ENCODE measurements at regions not wholly inside any gene's neighbourhood (a gene's known extent, or its start where the extent isn't known, plus 50 kb on each side); places are given as distances from the start of the nearest gene placed in this dataset.

DNA sequence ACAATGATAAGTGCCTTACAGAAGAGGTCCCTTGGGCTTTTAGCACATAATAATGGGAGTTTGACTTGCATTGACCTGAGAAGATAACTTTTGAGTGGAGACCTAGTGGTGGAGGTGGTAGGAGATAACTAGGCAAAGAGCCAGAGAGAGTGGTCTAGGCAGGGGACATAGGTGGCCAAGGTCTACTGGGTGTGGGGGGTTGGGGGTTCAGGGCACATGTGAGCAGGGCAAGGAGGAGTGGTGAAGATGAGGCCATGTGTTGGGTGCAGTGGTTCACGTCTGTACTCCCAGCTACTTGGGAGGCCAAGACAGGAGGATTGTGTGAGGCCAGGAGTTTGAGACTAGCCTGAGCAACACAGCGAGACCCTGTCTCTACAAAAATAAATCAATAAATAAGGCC lies 74.3 kb upstream of the CTNNBL1 start:
- H3K9me3 ChIP-seq (replicated peaks; ENCODE audit: control insufficient read depth, insufficient read depth, low read length): peaks cover 2% of the 10 kb centered on the region; the same call in 2 of the 3 replicates
- RAD21 ChIA-PET (ENCODE audit: unreplicated experiment): no interaction called here
- H3K36me3 ChIP-seq (ENCODE audit: control insufficient read depth in 2 of 2, insufficient read depth in 2 of 2, low read length in 1 of 2): no peaks in the 10 kb centered on the region
- CTCF ChIA-PET: no interaction called here
- no peak overlapping the region for H3K27ac ChIP-seq (ENCODE audit: control insufficient read depth, insufficient read depth)
- TF ChIP-seq, protein P1, sequence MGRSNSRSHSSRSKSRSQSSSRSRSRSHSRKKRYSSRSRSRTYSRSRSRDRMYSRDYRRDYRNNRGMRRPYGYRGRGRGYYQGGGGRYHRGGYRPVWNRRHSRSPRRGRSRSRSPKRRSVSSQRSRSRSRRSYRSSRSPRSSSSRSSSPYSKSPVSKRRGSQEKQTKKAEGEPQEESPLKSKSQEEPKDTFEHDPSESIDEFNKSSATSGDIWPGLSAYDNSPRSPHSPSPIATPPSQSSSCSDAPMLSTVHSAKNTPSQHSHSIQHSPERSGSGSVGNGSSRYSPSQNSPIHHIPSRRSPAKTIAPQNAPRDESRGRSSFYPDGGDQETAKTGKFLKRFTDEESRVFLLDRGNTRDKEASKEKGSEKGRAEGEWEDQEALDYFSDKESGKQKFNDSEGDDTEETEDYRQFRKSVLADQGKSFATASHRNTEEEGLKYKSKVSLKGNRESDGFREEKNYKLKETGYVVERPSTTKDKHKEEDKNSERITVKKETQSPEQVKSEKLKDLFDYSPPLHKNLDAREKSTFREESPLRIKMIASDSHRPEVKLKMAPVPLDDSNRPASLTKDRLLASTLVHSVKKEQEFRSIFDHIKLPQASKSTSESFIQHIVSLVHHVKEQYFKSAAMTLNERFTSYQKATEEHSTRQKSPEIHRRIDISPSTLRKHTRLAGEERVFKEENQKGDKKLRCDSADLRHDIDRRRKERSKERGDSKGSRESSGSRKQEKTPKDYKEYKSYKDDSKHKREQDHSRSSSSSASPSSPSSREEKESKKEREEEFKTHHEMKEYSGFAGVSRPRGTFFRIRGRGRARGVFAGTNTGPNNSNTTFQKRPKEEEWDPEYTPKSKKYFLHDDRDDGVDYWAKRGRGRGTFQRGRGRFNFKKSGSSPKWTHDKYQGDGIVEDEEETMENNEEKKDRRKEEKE (IDR thresholded peaks at IDR 0.05): no peak
- no peak for TF ChIP-seq CREB1 (IDR thresholded peaks at IDR 0.05; ENCODE audit: low read depth)
- TF ChIP-seq RELA (IDR thresholded peaks at IDR 0.05; ENCODE audit: borderline replicate concordance, partially characterized antibody): no peak
- no peak for TF ChIP-seq TCF7 (IDR thresholded peaks at IDR 0.05; ENCODE audit: borderline replicate concordance)
- TF ChIP-seq NFYB (IDR thresholded peaks at IDR 0.05; ENCODE audit: insufficient read depth, low read depth, low read length): no peak
- no peak for TF ChIP-seq ZNF24 (IDR thresholded peaks at IDR 0.05)
- no peak for TF ChIP-seq NFIC (IDR thresholded peaks at IDR 0.05; ENCODE audit: low read depth, low read length)
- TF ChIP-seq, protein P2, sequence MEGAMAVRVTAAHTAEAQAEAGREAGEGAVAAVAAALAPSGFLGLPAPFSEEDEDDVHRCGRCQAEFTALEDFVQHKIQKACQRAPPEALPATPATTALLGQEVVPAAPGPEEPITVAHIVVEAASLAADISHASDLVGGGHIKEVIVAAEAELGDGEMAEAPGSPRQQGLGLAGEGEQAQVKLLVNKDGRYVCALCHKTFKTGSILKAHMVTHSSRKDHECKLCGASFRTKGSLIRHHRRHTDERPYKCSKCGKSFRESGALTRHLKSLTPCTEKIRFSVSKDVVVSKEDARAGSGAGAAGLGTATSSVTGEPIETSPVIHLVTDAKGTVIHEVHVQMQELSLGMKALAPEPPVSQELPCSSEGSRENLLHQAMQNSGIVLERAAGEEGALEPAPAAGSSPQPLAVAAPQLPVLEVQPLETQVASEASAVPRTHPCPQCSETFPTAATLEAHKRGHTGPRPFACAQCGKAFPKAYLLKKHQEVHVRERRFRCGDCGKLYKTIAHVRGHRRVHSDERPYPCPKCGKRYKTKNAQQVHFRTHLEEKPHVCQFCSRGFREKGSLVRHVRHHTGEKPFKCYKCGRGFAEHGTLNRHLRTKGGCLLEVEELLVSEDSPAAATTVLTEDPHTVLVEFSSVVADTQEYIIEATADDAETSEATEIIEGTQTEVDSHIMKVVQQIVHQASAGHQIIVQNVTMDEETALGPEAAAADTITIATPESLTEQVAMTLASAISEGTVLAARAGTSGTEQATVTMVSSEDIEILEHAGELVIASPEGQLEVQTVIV (IDR thresholded peaks at IDR 0.05; ENCODE audit: borderline replicate concordance, partially characterized antibody): no peak
- no peak for TF ChIP-seq GATAD2B (conservative IDR thresholded peaks at IDR 0.05; ENCODE audit: low read depth)
- no peak for TF ChIP-seq EZH2 (IDR thresholded peaks at IDR 0.05; ENCODE audit: borderline replicate concordance, control insufficient read depth, low read depth, low read length)
- TF ChIP-seq SMC3 (IDR thresholded peaks at IDR 0.05; ENCODE audit: borderline replicate concordance, low read length): no peak
- no peak for TF ChIP-seq RB1 (IDR thresholded peaks at IDR 0.05; ENCODE audit: borderline replicate concordance)
- TF ChIP-seq IKZF1 (conservative IDR thresholded peaks at IDR 0.05): no peak
- no peak for TF ChIP-seq KAT2A (conservative IDR thresholded peaks at IDR 0.05; ENCODE audit: control insufficient read depth, low read depth, low read length)
- TF ChIP-seq, protein P3, sequence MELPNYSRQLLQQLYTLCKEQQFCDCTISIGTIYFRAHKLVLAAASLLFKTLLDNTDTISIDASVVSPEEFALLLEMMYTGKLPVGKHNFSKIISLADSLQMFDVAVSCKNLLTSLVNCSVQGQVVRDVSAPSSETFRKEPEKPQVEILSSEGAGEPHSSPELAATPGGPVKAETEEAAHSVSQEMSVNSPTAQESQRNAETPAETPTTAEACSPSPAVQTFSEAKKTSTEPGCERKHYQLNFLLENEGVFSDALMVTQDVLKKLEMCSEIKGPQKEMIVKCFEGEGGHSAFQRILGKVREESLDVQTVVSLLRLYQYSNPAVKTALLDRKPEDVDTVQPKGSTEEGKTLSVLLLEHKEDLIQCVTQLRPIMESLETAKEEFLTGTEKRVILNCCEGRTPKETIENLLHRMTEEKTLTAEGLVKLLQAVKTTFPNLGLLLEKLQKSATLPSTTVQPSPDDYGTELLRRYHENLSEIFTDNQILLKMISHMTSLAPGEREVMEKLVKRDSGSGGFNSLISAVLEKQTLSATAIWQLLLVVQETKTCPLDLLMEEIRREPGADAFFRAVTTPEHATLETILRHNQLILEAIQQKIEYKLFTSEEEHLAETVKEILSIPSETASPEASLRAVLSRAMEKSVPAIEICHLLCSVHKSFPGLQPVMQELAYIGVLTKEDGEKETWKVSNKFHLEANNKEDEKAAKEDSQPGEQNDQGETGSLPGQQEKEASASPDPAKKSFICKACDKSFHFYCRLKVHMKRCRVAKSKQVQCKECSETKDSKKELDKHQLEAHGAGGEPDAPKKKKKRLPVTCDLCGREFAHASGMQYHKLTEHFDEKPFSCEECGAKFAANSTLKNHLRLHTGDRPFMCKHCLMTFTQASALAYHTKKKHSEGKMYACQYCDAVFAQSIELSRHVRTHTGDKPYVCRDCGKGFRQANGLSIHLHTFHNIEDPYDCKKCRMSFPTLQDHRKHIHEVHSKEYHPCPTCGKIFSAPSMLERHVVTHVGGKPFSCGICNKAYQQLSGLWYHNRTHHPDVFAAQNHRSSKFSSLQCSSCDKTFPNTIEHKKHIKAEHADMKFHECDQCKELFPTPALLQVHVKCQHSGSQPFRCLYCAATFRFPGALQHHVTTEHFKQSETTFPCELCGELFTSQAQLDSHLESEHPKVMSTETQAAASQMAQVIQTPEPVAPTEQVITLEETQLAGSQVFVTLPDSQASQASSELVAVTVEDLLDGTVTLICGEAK (IDR thresholded peaks at IDR 0.05; ENCODE audit: borderline replicate concordance): no peak
- in situ Hi-C loops (cut with MboI) (no loop called here), intact Hi-C loops (cut with micrococcal nuclease; ENCODE audit: unreplicated experiment) (no loop called here)
- H2AFZ ChIP-seq (ENCODE audit: control insufficient read depth, low read depth, low read length): no peak overlapping the region
- 0% methylated on average over 2 of the region's 2 CpGs for WGBS (ENCODE audit: insufficient coverage, insufficient replicate concordance, low lambda C conversion rate, missing lambda C conversion rate)
- H3K9ac ChIP-seq (ENCODE audit: control insufficient read depth, insufficient read depth, low read length): no peak overlapping the region
- ATAC-seq: no peak
- SMC1A ChIA-PET (ENCODE audit: uncharacterized antibody, unreplicated experiment): no interaction called here
- H3K79me2 ChIP-seq (ENCODE audit: control insufficient read depth, insufficient read depth, low read length): no peaks in the 10 kb centered on the region
- no peak for FAIRE-seq
- H3K27me3 ChIP-seq (replicated peaks in 1 of 2; ENCODE audit: control insufficient read depth in 2 of 2, insufficient read depth in 2 of 2, low read length in 1 of 2): no peaks in the 10 kb centered on the region; a peak in 1 of 4 replicates
- no peak overlapping the region for H3K4me2 ChIP-seq (ENCODE audit: control insufficient read depth, insufficient read depth)
- no TSS peak for BruUV-seq (replicated peaks)
- H3K4me3 ChIP-seq: no peak overlapping the region
- H4K20me1 ChIP-seq (ENCODE audit: control insufficient read depth, insufficient read depth): no peaks in the 10 kb centered on the region; the same call in 1 of the 2 replicates
- no peaks in the 10 kb centered on the region for H3K4me1 ChIP-seq (ENCODE audit: control insufficient read depth, insufficient read depth, low read length)
- DNase-seq (ENCODE audit: low read depth, low spot score): no peak
- POLR2A ChIA-PET: no interaction called here
